Upper lobe of left lung (tissue), 4 donors: ENCODE measurements at regions not wholly inside any gene's neighbourhood (a gene's known extent, or its start where the extent isn't known, plus 50 kb on each side); places are given as distances from the start of the nearest gene placed in this dataset.

Experiments used
- POLR2A ChIP-seq, 4 donors: fragments of 450-650 bp; IDR thresholded peaks; one replicate each; pipeline ENCODE4 v1.5.1; 2016 to 2017; ENCODE audit warnings: antibody characterized with exemption in 4 of 4, mild to moderate bottlenecking in 2 of 4
- POLR2AphosphoS5 ChIP-seq, 2 donors: sonication (generic); formaldehyde crosslinking; IDR thresholded peaks; one replicate each; pipeline ENCODE4 v1.5.1; 2017; ENCODE audit warnings: antibody characterized with exemption in 2 of 2

DNA sequence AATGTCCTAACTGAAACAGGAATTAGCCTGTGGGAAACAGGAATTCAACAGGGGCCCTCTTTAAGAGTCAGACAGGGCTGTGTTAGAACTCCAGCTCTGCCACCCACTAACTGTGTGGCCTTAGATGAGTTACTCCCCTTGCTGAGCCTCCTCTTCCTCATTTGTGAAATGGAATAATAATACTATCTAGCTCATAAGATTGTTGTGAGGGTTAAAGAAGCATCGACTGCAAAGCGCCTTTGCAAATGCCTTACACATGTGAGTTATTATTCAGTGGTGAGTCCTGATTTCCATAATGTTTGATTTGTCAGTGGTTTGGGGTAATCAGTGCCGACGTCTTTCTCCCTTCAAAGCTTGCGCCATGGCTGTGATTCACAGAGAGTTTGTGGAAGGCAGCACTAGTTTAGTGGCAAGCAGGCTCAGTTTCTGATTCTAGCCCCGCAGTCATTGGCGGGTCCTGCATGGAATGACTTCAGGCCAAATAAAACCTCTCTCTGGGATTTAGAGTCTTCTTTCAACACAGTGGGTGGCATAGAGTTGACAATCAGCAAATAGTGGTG lies 388.5 kb downstream of the PLPP3 start:
- TF ChIP-seq POLR2AphosphoS5 (IDR thresholded peaks at IDR 0.05) (no peak), POLR2A (IDR thresholded peaks at IDR 0.05) (no peak)
